ENCODE measurements at regions not wholly inside any gene's neighbourhood (a gene's known extent, or its start where the extent isn't known, plus 50 kb on each side); places are given as distances from the start of the nearest gene placed in this dataset.

GRCh38 chr3:74862476-74862875 lies 248.0 kb upstream of the CNTN3 start:
- no peak overlapping the region for H3K4me3 Mint-ChIP-seq (ENCODE audit: unreplicated experiment)

DNA sequence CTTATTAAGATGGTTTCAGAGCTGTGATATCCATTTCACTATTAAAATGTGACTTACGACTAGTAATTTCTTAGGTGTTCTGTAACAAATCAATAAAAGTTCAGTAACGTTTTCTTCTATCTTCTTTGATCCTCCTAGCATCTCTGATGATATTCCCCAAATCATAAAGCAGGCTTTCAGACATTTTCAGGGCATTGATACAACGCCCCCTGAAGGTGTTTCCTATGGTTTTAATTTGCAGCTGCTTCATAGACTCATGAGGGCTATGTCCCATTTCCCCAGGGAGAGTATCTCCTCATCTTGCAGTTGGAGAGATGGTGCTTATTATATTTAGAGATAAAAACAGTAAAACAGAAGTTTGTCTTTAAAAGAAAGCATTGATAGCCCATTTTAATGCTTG lies 246.8 kb upstream of the CNTN3 start:
- H3K4me3 Mint-ChIP-seq (ENCODE audit: unreplicated experiment) = no peak overlapping the region
- no peak for FAIRE-seq
- H3K4me3 ChIP-seq (ENCODE audit: insufficient read depth, low read depth, low read length) = no peak overlapping the region

More at GRCh38 chr3:74862476-74862875, 248.0 kb upstream of the CNTN3 start:
- Histone ChIP-seq H3K36me3 (ENCODE audit: insufficient read depth, low read length) (no peaks in the 10 kb centered on the region), H3K27me3 (ENCODE audit: insufficient read depth, low read length) (no peaks in the 10 kb centered on the region), H3K9ac (ENCODE audit: low read length) (no peak overlapping the region), H3K4me3 (ENCODE audit: insufficient read depth, low read depth, low read length) (no peak overlapping the region), H3K27ac (ENCODE audit: low read depth, low read length) (no peak overlapping the region), H3K4me1 (ENCODE audit: insufficient read depth, low read length) (no peaks in the 10 kb centered on the region), H3K9me3 (ENCODE audit: insufficient read depth, low read depth, low read length) (no peaks in the 10 kb centered on the region), H3K4me2 (ENCODE audit: low read length) (no peak overlapping the region), H2AFZ (ENCODE audit: low read depth, low read length) (no peak overlapping the region), H3K79me2 (ENCODE audit: insufficient read depth, low read length) (no peaks in the 10 kb centered on the region), H4K20me1 (ENCODE audit: insufficient read depth, low read length) (no peaks in the 10 kb centered on the region)
- Mint-ChIP-seq H3K27me3 (ENCODE audit: low read depth, unreplicated experiment) (no peaks in the 10 kb centered on the region), H3K27ac (ENCODE audit: unreplicated experiment) (no peak overlapping the region), H3K36me3 (ENCODE audit: low read depth, unreplicated experiment) (no peaks in the 10 kb centered on the region), H3K4me1 (ENCODE audit: low read depth, unreplicated experiment) (no peaks in the 10 kb centered on the region), H3K9me3 (ENCODE audit: unreplicated experiment) (no peaks in the 10 kb centered on the region)
- FAIRE-seq (no peak), DNase-seq (ENCODE audit: low read depth) (no peak)
- TF ChIP-seq CTCF (IDR thresholded peaks at IDR 0.05; ENCODE audit: insufficient read depth, low read depth, low read length) (no peak), EZH2 (IDR thresholded peaks at IDR 0.05; ENCODE audit: insufficient read depth, low read length) (no peak)

More for the DNA sequence above, 246.8 kb upstream of the CNTN3 start:
- Mint-ChIP-seq H3K27ac (ENCODE audit: unreplicated experiment) (no peak overlapping the region), H3K27me3 (ENCODE audit: low read depth, unreplicated experiment) (no peaks in the 10 kb centered on the region), H3K4me1 (ENCODE audit: low read depth, unreplicated experiment) (no peaks in the 10 kb centered on the region), H3K9me3 (ENCODE audit: unreplicated experiment) (no peaks in the 10 kb centered on the region), H3K36me3 (ENCODE audit: low read depth, unreplicated experiment) (no peaks in the 10 kb centered on the region)
- H2AFZ ChIP-seq (ENCODE audit: low read depth, low read length) = no peak overlapping the region
- H3K79me2 ChIP-seq (ENCODE audit: insufficient read depth, low read length) = no peaks in the 10 kb centered on the region
- H3K36me3 ChIP-seq (ENCODE audit: insufficient read depth, low read length) = no peaks in the 10 kb centered on the region
- no peaks in the 10 kb centered on the region for H3K27me3 ChIP-seq (ENCODE audit: insufficient read depth, low read length)
- H3K9ac ChIP-seq (ENCODE audit: low read length) = no peak overlapping the region
- DNase-seq (ENCODE audit: low read depth) = no peak
- H3K27ac ChIP-seq (ENCODE audit: low read depth, low read length) = no peak overlapping the region
- TF ChIP-seq EZH2 (IDR thresholded peaks at IDR 0.05; ENCODE audit: insufficient read depth, low read length) (no peak), CTCF (IDR thresholded peaks at IDR 0.05; ENCODE audit: insufficient read depth, low read depth, low read length) (no peak)
- no peaks in the 10 kb centered on the region for H3K4me1 ChIP-seq (ENCODE audit: insufficient read depth, low read length)
- no peaks in the 10 kb centered on the region for H3K9me3 ChIP-seq (ENCODE audit: insufficient read depth, low read depth, low read length)
- H4K20me1 ChIP-seq (ENCODE audit: insufficient read depth, low read length) = no peaks in the 10 kb centered on the region
- H3K4me2 ChIP-seq (ENCODE audit: low read length) = no peak overlapping the region

Data from astrocyte (in vitro differentiated cells and primary cell).